ENCODE measurements at regions not wholly inside any gene's neighbourhood (a gene's known extent, or its start where the extent isn't known, plus 50 kb on each side); places are given as distances from the start of the nearest gene placed in this dataset.
A peak's percentile ranks its signal among the peaks of the same experiment; 100 is the strongest.

GRCh38 chr5:18119156-18119785 lies 485.0 kb downstream of the TAF11L14 start:
- Histone ChIP-seq H3K23ac (ENCODE audit: insufficient read length, low read depth, low read length) (no peak overlapping the region), H3K27ac (ENCODE audit: insufficient read length, low read depth, low read length) (no peak overlapping the region), H3K9me3 (ENCODE audit: control insufficient read depth, low read depth, low read length) (no peaks in the 10 kb centered on the region), H3K14ac (ENCODE audit: insufficient read depth, low read length) (no peak overlapping the region), H3K4me2 (ENCODE audit: insufficient read depth, insufficient read length, low read length) (no peak overlapping the region), H3T11ph (ENCODE audit: low read length) (no peak overlapping the region), H4K8ac (replicated peaks; ENCODE audit: insufficient read length, low read depth, low read length) (no peak overlapping the region), H2BK15ac (ENCODE audit: low read depth, low read length) (no peak overlapping the region), H3K9ac (ENCODE audit: extremely low read depth, insufficient read length, low read length) (no peak overlapping the region), H3K79me2 (ENCODE audit: insufficient read depth, low read length) (no peaks in the 10 kb centered on the region), H2BK20ac (ENCODE audit: low read depth, low read length, poor library complexity, severe bottlenecking) (no peak overlapping the region), H2BK5ac (ENCODE audit: insufficient read length, low read length) (no peak overlapping the region), H4K91ac (ENCODE audit: insufficient read length, low read depth, low read length) (no peak overlapping the region), H3K4ac (ENCODE audit: low read depth, low read length) (no peak overlapping the region), H3K79me1 (ENCODE audit: insufficient read depth, low read depth, low read length, poor library complexity, severe bottlenecking) (no peaks in the 10 kb centered on the region), H4K20me1 (ENCODE audit: control insufficient read depth, insufficient read depth, insufficient read length) (no peaks in the 10 kb centered on the region), H3K4me1 (ENCODE audit: insufficient read depth, low read length) (no peaks in the 10 kb centered on the region), H2AK5ac (ENCODE audit: insufficient read length, low read length) (no peak overlapping the region), H2BK120ac (ENCODE audit: low read depth, low read length, poor library complexity, severe bottlenecking) (no peak overlapping the region), H3K27me3 (ENCODE audit: insufficient read depth, low read length) (no peaks in the 10 kb centered on the region; the same call in 1 of the 2 replicates), H2BK12ac (ENCODE audit: insufficient read length, low read depth, low read length) (no peak overlapping the region), H4K5ac (ENCODE audit: insufficient read length, low read depth, low read length) (no peak overlapping the region), H3K56ac (ENCODE audit: insufficient read length, low read depth, low read length) (no peak overlapping the region), H2AFZ (ENCODE audit: low read length) (no peak overlapping the region), H3K23me2 (ENCODE audit: insufficient read length, low read depth, low read length, poor library complexity, severe bottlenecking) (no peaks in the 10 kb centered on the region), H3K18ac (ENCODE audit: insufficient read length, low read depth, low read length) (no peak overlapping the region)
- Mint-ChIP-seq H3K4me3 (no peak overlapping the region), H3K4me1 (peaks cover 16 to 17% of the 10 kb centered on the region in 2 experiments), H3K36me3 (ENCODE audit: insufficient read depth in 1 of 3, low read depth in 3 of 3) (peaks cover 8 to 35% (median 16%) of the 10 kb centered on the region in 3 experiments), H3K27me3 (ENCODE audit: low read depth) (peaks cover 9% of the 10 kb centered on the region), H3K9me3 (peaks cover 21 to 26% of the 10 kb centered on the region in 2 experiments), H3K27ac (peak overlapping the region in 1 of 3 experiments; percentile 26; a peak in 2 of 7 replicates)
- no CpG with 5 or more reads among the region's 11 CpGs for WGBS (ENCODE audit: extremely low coverage, insufficient read length, low lambda C conversion rate)
- peak; percentile 58 for DNase-seq
- no peak for TF ChIP-seq CTCF (conservative IDR thresholded peaks at IDR 0.05)

Measured in H9 (cell line).